ENCODE measurements at regions not wholly inside any gene's neighbourhood (a gene's known extent, or its start where the extent isn't known, plus 50 kb on each side); places are given as distances from the start of the nearest gene placed in this dataset.

- Mint-ChIP-seq H3K27ac (no peak overlapping the region), H3K4me3 (no peak overlapping the region), H3K4me1 (no peaks in the 10 kb centered on the region), H3K36me3 (ENCODE audit: low read depth) (no peaks in the 10 kb centered on the region), H3K9me3 (no peaks in the 10 kb centered on the region), H3K27me3 (no peaks in the 10 kb centered on the region)
- DNase-seq (no peak), ATAC-seq (ENCODE audit: low read depth) (no peak)
- intact Hi-C loops (cut with micrococcal nuclease): no loop called here
- ChIA-PET CTCF (no interaction called here), POLR2A (no interaction called here)
- no peak for TF ChIP-seq CTCF (IDR thresholded peaks at IDR 0.05)
Observed at GRCh38 chr12:127386723-127387122, 880.2 kb upstream of the TMEM132C start.

GRCh38 chr12:127388985-127389384, 878.0 kb upstream of the TMEM132C start:
- H3K36me3 Mint-ChIP-seq (ENCODE audit: low read depth): no peaks in the 10 kb centered on the region
- no peak for TF ChIP-seq CTCF (IDR thresholded peaks at IDR 0.05)
- H3K27ac Mint-ChIP-seq: no peak overlapping the region
- H3K4me3 Mint-ChIP-seq: no peak overlapping the region
- no peaks in the 10 kb centered on the region for H3K9me3 Mint-ChIP-seq
- ChIA-PET CTCF (no interaction called here), POLR2A (no interaction called here)
- no peak for ATAC-seq (ENCODE audit: low read depth)
- H3K4me1 Mint-ChIP-seq: no peaks in the 10 kb centered on the region
- no peaks in the 10 kb centered on the region for H3K27me3 Mint-ChIP-seq
- no peak for DNase-seq
- intact Hi-C loops (cut with micrococcal nuclease): no loop called here

- Mint-ChIP-seq H3K9me3 (no peaks in the 10 kb centered on the region), H3K36me3 (ENCODE audit: low read depth) (no peaks in the 10 kb centered on the region), H3K4me1 (no peaks in the 10 kb centered on the region), H3K27me3 (no peaks in the 10 kb centered on the region), H3K4me3 (no peak overlapping the region), H3K27ac (no peak overlapping the region)
- TF ChIP-seq CTCF (IDR thresholded peaks at IDR 0.05): no peak
- POLR2A ChIA-PET: no interaction called here
- intact Hi-C loops (cut with micrococcal nuclease): no loop called here
- DNase-seq (no peak), ATAC-seq (ENCODE audit: low read depth) (no peak)
- CTCF ChIA-PET: no interaction called here
Observed at GRCh38 chr12:127389923-127390322, 877.0 kb upstream of the TMEM132C start.

GRCh38 chr12:127393465-127393864, 873.5 kb upstream of the TMEM132C start:
- no peak for ATAC-seq (ENCODE audit: low read depth)
- Mint-ChIP-seq H3K27ac (no peak overlapping the region), H3K9me3 (peaks cover 3% of the 10 kb centered on the region), H3K36me3 (ENCODE audit: low read depth) (no peaks in the 10 kb centered on the region), H3K4me1 (no peaks in the 10 kb centered on the region), H3K4me3 (no peak overlapping the region), H3K27me3 (no peaks in the 10 kb centered on the region)
- DNase-seq: no peak
- intact Hi-C loops (cut with micrococcal nuclease): no loop called here
- CTCF ChIA-PET: no interaction called here
- TF ChIP-seq CTCF (IDR thresholded peaks at IDR 0.05): no peak
- POLR2A ChIA-PET: no interaction called here

- ChIA-PET POLR2A (no interaction called here), CTCF (no interaction called here)
- peaks cover 3% of the 10 kb centered on the region for H3K9me3 Mint-ChIP-seq
- no peak overlapping the region for H3K4me3 Mint-ChIP-seq
- no peak for TF ChIP-seq CTCF (IDR thresholded peaks at IDR 0.05)
- intact Hi-C loops (cut with micrococcal nuclease): no loop called here
- H3K36me3 Mint-ChIP-seq (ENCODE audit: low read depth): no peaks in the 10 kb centered on the region
- H3K27me3 Mint-ChIP-seq: no peaks in the 10 kb centered on the region
- no peak overlapping the region for H3K27ac Mint-ChIP-seq
- DNase-seq (no peak), ATAC-seq (ENCODE audit: low read depth) (no peak)
- H3K4me1 Mint-ChIP-seq: no peaks in the 10 kb centered on the region
Observed at GRCh38 chr12:127393896-127394295, 873.1 kb upstream of the TMEM132C start.

Measured in activated B cell treated with CpG ODN at 0.5 μM for 24 hours (primary cell).